Activated CD8-positive, alpha-beta memory T cell treated with anti-CD3 and anti-CD28 coated beads for 1 hour (primary cell): ENCODE measurements at regions not wholly inside any gene's neighbourhood (a gene's known extent, or its start where the extent isn't known, plus 50 kb on each side); places are given as distances from the start of the nearest gene placed in this dataset.

Source experiments
- DNase-seq, 2 donors: peaks; one replicate each; pipeline ENCODE4 v3.0.0-alpha.2; 2020; ENCODE audit warnings: low read depth in 1 of 2; ENCODE audit errors: extremely low read depth in 1 of 2

GRCh38 chr3:117790235-117790987 lies 1080.8 kb downstream of the TUSC7 start:
- no peak for DNase-seq

DNA sequence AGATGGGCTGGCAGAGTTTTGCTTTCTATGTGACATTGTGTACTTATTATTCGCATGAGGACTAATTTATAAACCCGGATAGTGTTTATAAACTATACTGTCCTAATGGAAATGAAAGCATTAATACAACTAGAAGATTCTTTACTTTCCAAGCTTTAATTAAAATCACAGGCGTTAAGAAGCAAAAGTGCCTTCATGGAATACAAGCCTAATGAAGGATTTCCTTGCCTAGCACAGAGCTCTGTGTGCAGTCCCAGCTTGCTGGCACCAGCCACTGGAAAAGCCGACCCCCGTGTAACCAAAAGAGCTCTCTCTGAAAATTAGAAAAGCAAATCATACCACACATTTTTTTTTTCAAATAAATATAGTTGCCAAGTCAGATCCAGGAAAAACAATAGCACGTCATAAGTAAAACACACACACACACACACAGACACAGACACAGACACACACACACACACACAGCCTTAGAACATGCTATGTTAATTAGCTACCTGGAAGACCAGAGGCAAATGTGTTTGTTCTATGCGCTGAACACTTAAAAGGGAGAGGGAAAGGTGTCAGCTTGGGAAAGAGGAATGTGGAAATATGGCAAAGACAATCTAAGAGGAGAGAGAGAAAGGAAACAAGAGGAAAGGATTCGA lies 1084.2 kb downstream of the TUSC7 start:
- no peak for DNase-seq

GRCh38 chr3:117798221-117798620 lies 1088.6 kb downstream of the TUSC7 start:
- DNase-seq, result no peak

- DNase-seq, result no peak
Measured at GRCh38 chr3:117798687-117799386, 1089.3 kb downstream of the TUSC7 start.

DNA sequence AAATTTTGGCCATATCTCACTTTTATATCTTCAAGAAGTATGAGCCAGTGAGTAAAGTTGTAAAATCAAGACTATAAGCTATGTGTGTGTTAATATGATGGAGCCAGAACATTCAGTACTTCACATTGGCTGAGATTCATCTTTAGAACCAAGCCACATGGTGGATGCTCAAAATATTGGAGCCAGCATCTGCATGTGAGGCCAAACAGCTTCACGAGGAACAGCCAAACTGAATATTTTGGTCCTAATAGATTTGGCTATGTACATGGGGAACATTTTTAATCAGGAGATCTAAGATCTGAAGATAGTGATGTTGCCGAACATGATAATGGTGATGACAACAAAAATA lies 1089.8 kb downstream of the TUSC7 start:
- no peak for DNase-seq

DNA sequence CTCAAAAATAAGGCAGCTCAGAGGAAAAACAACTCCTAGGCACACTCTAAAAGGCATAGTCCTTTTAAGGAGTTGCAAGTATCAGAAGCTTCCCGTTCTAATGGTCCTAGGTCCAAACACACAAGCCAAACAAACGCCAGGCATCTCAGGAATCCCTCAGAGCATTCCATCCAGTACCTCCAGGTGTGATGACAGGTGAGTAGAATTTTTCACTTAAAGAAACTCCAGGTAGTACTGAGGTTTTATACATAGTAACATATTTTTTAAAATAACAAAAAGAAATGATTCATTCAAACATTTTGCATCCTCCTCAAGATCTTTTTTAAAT lies 1092.3 kb downstream of the TUSC7 start:
- DNase-seq, result no peak

DNA sequence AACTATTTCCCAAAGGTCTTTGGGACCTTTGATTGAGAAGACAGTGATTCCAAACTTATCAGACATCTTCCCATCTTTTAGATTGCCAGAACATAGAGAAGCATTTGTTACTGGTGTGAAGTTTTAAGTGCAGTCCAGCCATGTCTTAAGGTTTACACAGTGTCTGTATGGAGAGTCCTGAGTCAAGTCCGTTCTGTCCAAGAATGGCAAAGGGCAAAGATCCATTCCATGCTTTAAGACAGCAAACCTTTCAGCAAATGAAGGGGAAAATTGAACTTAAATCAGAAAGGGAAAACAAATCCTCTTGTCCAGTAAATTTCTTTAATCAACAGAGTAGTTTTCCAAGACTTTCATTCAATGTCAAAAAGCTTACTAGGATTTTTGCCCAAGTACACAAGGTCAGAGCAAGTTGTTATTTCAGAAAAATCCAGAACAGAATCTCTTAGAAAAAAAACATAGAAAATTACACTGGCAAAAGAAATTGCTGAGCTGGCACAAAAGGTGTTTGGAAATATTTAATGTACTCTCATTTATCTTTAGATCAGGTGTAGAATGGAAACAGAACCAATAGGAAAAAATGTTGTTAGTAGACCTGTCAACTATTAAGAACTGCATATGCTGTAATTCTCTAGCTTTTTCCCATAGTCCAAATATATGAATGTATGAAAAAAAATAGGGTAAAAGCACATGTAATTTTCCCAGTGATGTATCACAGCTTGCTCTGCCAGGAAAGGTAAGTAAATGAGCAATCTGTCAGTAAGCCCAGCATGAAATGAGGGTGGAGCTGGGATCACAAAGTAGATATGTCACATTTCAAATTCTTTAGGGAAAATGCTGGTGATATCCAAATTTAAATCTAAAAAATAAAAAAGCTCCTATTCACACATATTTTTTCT lies 1099.9 kb downstream of the TUSC7 start:
- no peak for DNase-seq

DNA sequence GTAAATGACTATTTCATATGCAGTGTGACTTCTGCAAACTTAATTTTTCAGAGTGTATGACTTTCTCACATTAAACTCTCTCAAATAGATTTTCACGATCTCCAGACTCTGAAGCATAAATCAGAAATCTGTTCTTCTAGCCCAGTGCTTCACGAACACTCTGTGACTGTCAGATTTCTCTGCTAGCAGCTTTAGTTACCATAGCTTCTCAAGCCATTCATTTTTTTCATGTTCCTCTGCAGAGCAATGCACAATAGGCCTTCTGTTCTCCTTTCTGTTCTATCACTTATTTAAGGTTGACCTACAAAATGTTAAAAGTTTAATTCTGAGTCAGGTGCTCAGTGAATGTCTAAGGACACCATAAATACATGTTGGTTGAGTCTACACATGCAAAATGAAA lies 1102.2 kb downstream of the TUSC7 start:
- DNase-seq, result no peak

GRCh38 chr3:117814975-117815374 lies 1105.4 kb downstream of the TUSC7 start:
- no peak for DNase-seq

DNA sequence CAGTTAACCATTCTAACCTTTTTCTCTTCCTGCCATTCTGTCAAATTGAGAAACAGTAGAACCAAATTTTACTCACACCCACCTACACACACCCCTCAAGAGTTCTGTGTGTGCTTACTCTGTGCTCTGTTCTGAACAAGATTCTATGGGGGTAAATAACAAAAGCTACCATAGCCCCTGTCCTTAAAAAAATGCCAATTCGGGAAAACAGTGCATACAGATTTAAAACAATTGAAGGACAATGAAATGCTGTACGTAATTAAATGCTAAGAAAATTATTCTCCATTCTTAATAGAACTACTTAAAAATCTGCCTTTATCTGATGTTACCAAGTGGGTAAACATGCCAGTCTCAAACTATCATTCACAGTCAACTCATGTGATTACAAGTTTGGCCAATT lies 1107.5 kb downstream of the TUSC7 start:
- DNase-seq, result no peak

- DNase-seq, result no peak
Measured at GRCh38 chr3:117818592-117818991, 1109.0 kb downstream of the TUSC7 start.

- DNase-seq, result no peak
Measured at GRCh38 chr3:117820658-117821299, 1111.2 kb downstream of the TUSC7 start.

DNA sequence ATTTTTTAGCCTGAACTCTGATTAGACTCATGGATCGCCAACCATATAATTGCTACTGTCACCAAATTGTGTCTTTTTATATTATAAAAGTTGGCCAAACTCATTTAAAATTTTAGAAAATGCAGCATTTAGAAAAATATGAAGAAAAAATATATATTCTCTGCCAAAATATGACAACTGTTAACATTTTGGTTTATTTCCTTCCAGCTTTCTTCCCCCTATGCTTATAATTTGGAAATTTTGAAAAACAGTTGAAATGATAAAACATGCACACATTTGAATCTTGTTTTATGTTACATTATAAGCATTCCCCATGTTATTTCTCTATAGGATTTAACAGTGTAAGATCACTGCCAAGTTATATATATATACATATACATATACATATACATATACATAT lies 1112.8 kb downstream of the TUSC7 start:
- no peak for DNase-seq

GRCh38 chr3:117836296-117836695 lies 1126.7 kb downstream of the TUSC7 start:
- no peak for DNase-seq

DNA sequence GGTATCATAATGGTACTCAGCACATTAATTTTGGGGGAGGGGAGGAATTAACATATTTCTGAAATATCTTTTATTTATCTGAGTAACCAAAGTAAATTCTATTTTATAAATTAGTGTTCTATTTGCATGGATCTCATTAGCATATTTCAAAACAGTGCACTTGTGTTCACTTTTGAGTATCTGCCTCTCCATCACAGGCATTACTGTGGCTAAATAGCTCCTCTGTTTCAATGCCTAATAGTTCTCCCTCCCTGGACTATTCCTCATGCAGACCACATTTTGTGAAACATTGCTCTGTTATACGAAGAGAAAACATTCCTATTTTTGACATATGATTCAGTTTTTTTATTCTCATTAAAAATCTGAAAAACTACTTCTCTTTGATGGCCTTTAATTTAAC lies 1127.8 kb downstream of the TUSC7 start:
- no peak for DNase-seq

GRCh38 chr3:117842086-117842485 lies 1132.5 kb downstream of the TUSC7 start:
- no peak for DNase-seq

GRCh38 chr3:117843356-117843755 lies 1133.8 kb downstream of the TUSC7 start:
- DNase-seq, result no peak

- no peak for DNase-seq
Measured at GRCh38 chr3:117844676-117845075, 1135.1 kb downstream of the TUSC7 start.

DNA sequence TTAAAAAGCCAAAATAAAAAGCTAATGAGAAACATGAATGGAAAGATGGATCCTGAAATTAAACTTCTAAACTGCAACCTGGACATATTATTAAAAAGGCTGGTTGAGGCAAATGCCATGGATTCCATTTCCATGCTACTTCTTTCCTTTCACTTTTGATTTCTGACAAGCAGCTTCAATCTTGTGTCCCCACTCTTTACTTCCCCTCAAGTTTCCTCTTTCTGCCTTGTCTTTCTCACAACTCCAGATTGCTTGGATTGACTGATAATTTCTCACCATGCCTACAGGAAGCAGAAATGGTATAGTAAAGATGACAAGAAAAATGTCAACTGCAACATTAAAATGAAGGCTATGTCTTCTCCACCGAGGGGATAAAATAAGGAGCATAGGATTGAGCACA lies 1136.7 kb downstream of the TUSC7 start:
- no peak for DNase-seq

GRCh38 chr3:117848606-117849005 lies 1139.0 kb downstream of the TUSC7 start:
- no peak for DNase-seq
